ENCODE measurements at regions not wholly inside any gene's neighbourhood (a gene's known extent, or its start where the extent isn't known, plus 50 kb on each side); places are given as distances from the start of the nearest gene placed in this dataset.
"Not testable (repeated sequence)": the region's sequence is repeated elsewhere in the genome, so short reads cannot be mapped to it uniquely, and the experiment has no call there.

DNA sequence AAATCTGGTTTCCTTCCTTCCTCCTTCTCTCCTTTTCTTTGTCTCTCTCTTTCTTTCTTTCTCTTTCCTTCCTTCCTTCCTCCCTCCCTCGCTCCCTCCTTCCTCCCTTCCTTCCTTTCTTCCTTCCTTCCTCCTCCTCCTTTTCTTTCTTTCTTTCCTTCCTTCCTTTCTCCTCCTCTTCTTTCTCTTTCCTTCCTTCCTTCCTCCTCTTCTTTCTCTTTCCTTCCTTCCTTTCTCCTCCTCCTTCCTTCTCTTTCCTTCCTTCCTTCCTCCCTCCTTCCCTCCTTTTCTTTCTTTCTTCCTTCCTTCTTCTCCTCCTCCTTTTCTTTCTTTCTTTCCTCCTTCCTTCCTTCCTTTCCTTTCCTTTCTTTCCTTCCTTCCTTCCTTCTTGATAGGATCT lies 61.2 kb downstream of the VIP start:
- no peak overlapping the region for H3K4me3 ChIP-seq (ENCODE audit: control insufficient read depth, low read depth, low read length)
- DNase-seq (ENCODE audit: low read depth) = no peak
- TF ChIP-seq, protein P1, sequence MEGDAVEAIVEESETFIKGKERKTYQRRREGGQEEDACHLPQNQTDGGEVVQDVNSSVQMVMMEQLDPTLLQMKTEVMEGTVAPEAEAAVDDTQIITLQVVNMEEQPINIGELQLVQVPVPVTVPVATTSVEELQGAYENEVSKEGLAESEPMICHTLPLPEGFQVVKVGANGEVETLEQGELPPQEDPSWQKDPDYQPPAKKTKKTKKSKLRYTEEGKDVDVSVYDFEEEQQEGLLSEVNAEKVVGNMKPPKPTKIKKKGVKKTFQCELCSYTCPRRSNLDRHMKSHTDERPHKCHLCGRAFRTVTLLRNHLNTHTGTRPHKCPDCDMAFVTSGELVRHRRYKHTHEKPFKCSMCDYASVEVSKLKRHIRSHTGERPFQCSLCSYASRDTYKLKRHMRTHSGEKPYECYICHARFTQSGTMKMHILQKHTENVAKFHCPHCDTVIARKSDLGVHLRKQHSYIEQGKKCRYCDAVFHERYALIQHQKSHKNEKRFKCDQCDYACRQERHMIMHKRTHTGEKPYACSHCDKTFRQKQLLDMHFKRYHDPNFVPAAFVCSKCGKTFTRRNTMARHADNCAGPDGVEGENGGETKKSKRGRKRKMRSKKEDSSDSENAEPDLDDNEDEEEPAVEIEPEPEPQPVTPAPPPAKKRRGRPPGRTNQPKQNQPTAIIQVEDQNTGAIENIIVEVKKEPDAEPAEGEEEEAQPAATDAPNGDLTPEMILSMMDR (IDR thresholded peaks at IDR 0.05; ENCODE audit: control insufficient read depth, insufficient read depth, low read depth, low read length, missing control alignments) = no peak

DNA sequence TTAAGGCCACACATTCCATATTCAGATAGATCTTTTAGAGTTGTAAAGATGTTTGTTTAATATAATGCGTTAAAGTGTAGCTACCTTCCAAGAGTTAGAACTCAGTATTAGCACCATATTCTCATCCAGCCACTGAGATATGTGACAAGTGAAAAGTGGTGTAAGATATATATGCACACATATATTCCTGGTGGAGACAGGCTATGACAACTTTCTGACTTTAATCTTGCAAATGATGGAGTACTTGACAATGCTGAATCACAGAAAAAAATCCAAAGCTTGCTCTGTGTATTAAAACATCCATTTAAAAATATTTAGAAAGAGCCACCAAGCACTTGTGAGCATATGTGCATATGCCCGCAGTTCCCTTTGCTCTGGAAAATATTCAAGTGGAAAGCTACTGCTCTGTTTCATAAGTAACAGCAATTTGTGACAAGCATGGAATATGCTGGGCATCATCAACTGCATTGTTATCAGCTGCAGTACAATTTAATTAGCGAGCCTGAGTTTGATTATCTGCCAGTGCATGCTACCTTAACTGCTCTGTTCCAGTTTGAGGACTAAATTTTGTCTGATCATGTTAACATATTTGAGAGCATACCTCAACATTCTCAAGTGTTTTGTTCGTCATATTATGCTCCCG lies 64.8 kb downstream of the VIP start:
- TF ChIP-seq, protein P1 (IDR thresholded peaks at IDR 0.05; ENCODE audit: control insufficient read depth, insufficient read depth, low read depth, low read length, missing control alignments) = no peak
- no peak for DNase-seq (ENCODE audit: low read depth)
- H3K4me3 ChIP-seq (ENCODE audit: control insufficient read depth, low read depth, low read length) = no peak overlapping the region

DNA sequence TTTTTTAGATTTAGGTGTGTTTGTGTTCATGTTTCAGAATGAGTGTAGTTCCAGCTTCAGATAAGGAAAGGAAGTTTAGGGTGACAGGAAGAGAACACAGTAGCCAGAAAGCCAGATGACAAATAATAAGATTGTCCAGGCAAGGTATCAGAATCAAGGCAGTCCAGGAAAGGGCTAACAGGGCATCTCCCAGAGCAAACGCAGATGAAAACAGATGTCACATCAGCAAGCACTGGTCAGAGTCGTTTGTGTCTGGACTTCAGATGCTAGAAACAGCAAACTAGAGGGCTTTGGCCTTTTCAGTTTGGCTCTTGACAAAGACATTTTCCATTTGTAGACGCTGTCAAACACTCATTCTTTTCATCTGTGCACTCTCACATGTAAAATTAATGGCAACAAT lies 65.5 kb downstream of the VIP start:
- H3K4me3 ChIP-seq (ENCODE audit: control insufficient read depth, low read depth, low read length) = no peak overlapping the region
- TF ChIP-seq, protein P1 (IDR thresholded peaks at IDR 0.05; ENCODE audit: control insufficient read depth, insufficient read depth, low read depth, low read length, missing control alignments) = no peak
- DNase-seq (ENCODE audit: low read depth) = no peak

DNA sequence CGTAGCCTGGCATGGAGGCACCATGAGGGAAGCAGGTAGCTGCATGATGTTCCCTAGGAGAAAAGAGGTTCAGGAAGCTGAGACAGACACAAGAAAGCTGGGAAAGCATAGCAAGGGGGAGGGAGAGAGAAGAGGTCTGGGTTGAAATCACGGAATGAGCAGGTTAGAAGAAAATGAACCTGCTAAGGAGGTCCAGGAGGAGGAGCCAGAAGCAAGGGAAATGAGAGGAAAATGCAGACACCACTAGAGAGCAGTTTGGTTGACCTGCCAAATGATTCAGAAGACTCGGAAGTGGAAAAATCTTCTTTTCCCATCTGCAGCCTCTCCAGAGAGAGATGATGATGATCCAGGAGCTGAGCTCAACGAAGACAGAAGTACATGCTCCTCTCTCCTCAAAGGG lies 70.9 kb downstream of the VIP start:
- no peak overlapping the region for H3K4me3 ChIP-seq (ENCODE audit: control insufficient read depth, low read depth, low read length)
- DNase-seq (ENCODE audit: low read depth) = no peak
- TF ChIP-seq, protein P1 (IDR thresholded peaks at IDR 0.05; ENCODE audit: control insufficient read depth, insufficient read depth, low read depth, low read length, missing control alignments) = no peak

DNA sequence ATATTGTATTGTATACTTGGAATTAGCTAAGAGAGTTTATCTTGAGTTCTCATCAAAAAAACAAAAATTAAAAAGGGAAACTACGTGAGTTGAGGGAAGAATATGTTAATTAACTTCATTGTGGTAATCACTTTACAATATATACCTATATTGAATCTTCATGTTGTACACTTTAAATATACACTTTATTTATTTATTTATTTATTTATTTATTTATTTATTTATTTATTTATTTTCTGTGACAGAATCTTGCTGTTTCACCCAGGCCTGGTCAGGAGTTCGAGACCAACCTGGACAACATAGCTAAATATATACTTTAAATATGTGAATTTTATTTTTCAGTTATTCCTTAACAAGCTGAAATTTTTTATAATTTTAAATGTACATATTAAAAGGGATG lies 74.1 kb downstream of the VIP start:
- DNase-seq (ENCODE audit: low read depth) = no peak
- no peak overlapping the region for H3K4me3 ChIP-seq (ENCODE audit: control insufficient read depth, low read depth, low read length)
- TF ChIP-seq, protein P1 (IDR thresholded peaks at IDR 0.05; ENCODE audit: control insufficient read depth, insufficient read depth, low read depth, low read length, missing control alignments) = no peak

DNA sequence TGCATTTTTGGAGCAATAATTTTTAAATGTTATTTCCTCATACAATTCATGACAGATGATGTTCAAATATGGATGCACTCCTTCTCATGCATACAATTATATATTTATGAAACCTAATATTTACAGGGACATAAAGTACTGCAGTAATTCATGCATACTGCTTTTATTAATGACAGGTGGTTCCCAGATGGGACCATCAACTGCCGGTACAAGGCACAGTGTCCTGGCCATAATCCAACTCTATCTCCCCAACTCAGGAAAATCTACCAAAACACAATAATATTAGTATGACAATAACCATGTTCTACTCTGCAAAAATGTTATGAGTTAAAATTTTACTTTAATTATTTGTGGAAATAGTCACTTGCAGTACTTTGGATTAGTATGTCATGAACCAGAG lies 77.8 kb downstream of the VIP start:
- TF ChIP-seq, protein P1 (IDR thresholded peaks at IDR 0.05; ENCODE audit: control insufficient read depth, insufficient read depth, low read depth, low read length, missing control alignments) = no peak
- H3K4me3 ChIP-seq (ENCODE audit: control insufficient read depth, low read depth, low read length) = no peak overlapping the region
- DNase-seq (ENCODE audit: low read depth) = no peak

DNA sequence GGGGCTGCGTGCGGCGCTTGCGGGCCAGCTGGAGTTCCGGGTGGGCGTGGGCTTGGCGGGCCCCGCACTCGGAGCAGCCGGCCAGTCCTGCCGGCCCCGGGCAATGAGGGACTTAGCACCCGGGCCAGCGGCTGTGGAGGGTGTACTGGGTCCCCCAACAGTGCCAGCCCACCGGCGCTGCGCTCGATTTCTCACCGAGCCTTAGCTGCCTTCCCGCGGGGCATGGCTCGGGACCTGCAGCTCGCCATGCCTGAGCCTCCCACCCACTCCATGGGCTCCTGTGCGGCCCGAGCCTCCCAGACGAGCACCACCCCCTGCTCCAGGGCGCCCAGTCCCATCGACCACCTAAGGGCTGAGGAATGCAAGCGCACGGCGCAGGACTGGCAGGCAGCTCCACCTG lies 83.8 kb downstream of the VIP start:
- not testable (repeated sequence) for H3K4me3 ChIP-seq (ENCODE audit: control insufficient read depth, low read depth, low read length); DNase-seq (ENCODE audit: low read depth)

All from AG09309 (cell line).